Mesendoderm (in vitro differentiated cells): ENCODE measurements at regions not wholly inside any gene's neighbourhood (a gene's known extent, or its start where the extent isn't known, plus 50 kb on each side); places are given as distances from the start of the nearest gene placed in this dataset.

Experiments
- DNase-seq: peaks from one replicate; pipeline ENCODE4 v3.0.0; 2013
- H2AK5ac ChIP-seq: 2 replicates; pipeline ENCODE4 v1.6.1; 2013; ENCODE audit warnings: low read length, inconsistent platforms
- H2BK120ac ChIP-seq: 2 replicates; pipeline ENCODE4 v1.6.1; 2013; ENCODE audit warnings: low read depth, mild to moderate bottlenecking, low read length, moderate library complexity, mixed read lengths
- H2BK15ac ChIP-seq: replicated peaks from 2 replicates; pipeline ENCODE4 v1.6.1; 2013; ENCODE audit warnings: low read depth, mild to moderate bottlenecking, moderate library complexity
- H2BK5ac ChIP-seq: 2 replicates; pipeline ENCODE4 v1.6.1; 2013; ENCODE audit warnings: low read length, inconsistent platforms
- H3K18ac ChIP-seq: 2 replicates; pipeline ENCODE4 v1.6.1; 2013; ENCODE audit warnings: mild to moderate bottlenecking, low read length, mixed read lengths
- H3K23ac ChIP-seq: one replicate; pipeline ENCODE4 v1.6.1; 2013; ENCODE audit warnings: low read length
- H3K27ac ChIP-seq: 2 replicates; pipeline ENCODE4 v1.5.1; 2013; ENCODE audit warnings: low read depth, mild to moderate bottlenecking, inconsistent platforms, low read length, moderate library complexity
- H3K27me3 ChIP-seq: 2 replicates; pipeline ENCODE4 v1.6.1; 2013; ENCODE audit warnings: low read length, control low read depth, mild to moderate bottlenecking, inconsistent platforms; ENCODE audit not compliant: insufficient read depth, poor library complexity
- H3K36me3 ChIP-seq: 2 replicates; pipeline ENCODE4 v1.6.1; 2013; ENCODE audit warnings: low read length, inconsistent platforms; ENCODE audit not compliant: control insufficient read depth, insufficient read depth
- H3K4ac ChIP-seq: one replicate; pipeline ENCODE4 v1.6.1; 2013; ENCODE audit warnings: low read depth, mild to moderate bottlenecking, low read length, moderate library complexity
- H3K4me1 ChIP-seq: 2 replicates; pipeline ENCODE4 v1.6.1; 2013; ENCODE audit warnings: low read depth, low read length, inconsistent platforms; ENCODE audit not compliant: control insufficient read depth
- H3K4me2 ChIP-seq: 2 replicates; pipeline ENCODE4 v1.6.1; 2013; ENCODE audit warnings: low read length
- H3K4me3 ChIP-seq: 2 replicates; pipeline ENCODE4 v1.5.1; 2013; ENCODE audit warnings: mild to moderate bottlenecking, low read length
- H3K56ac ChIP-seq: one replicate; pipeline ENCODE4 v1.6.1; 2013; ENCODE audit warnings: low read length
- H3K79me1 ChIP-seq: 2 replicates; pipeline ENCODE4 v1.6.1; 2013; ENCODE audit warnings: low read length, inconsistent platforms
- H3K79me2 ChIP-seq: 2 replicates; pipeline ENCODE4 v1.6.1; 2013; ENCODE audit warnings: mild to moderate bottlenecking, low read length; ENCODE audit not compliant: control insufficient read depth, insufficient read depth
- H3K9ac ChIP-seq: 2 replicates; pipeline ENCODE4 v1.6.1; 2013; ENCODE audit warnings: low read length, inconsistent platforms
- H4K5ac ChIP-seq: one replicate; pipeline ENCODE4 v1.6.1; 2013; ENCODE audit warnings: low read length
- H4K8ac ChIP-seq: one replicate; pipeline ENCODE4 v1.6.1; 2013; ENCODE audit warnings: low read depth, mild to moderate bottlenecking, control low read depth, low read length, moderate library complexity
- WGBS: extraction: QIAGEN DNeasy Blood & Tissue Kit; methylation state at CpG from one replicate; pipeline ENCODE4 v1.1.7; 2013; ENCODE audit warnings: low lambda C conversion rate, missing lambda C conversion rate; ENCODE audit not compliant: insufficient coverage; ENCODE audit errors: extremely low coverage; 5-methylcytosine and 5-hydroxymethylcytosine counted together

GRCh38 chr16:60295451-60295850, 1561.3 kb upstream of the GOT2 start:
- Histone ChIP-seq H3K79me2 (no peaks in the 10 kb centered on the region), H3K4me3 (no peak overlapping the region), H4K8ac (no peak overlapping the region), H2BK120ac (no peak overlapping the region), H3K18ac (no peak overlapping the region), H3K56ac (no peak overlapping the region), H3K9ac (no peak overlapping the region), H3K79me1 (no peaks in the 10 kb centered on the region), H3K23ac (no peak overlapping the region), H3K4me1 (no peaks in the 10 kb centered on the region), H2AK5ac (no peak overlapping the region), H3K27me3 (no peaks in the 10 kb centered on the region), H3K4me2 (no peak overlapping the region), H2BK15ac (no peak overlapping the region), H2BK5ac (no peak overlapping the region), H3K27ac (no peak overlapping the region), H3K4ac (no peak overlapping the region), H3K36me3 (no peaks in the 10 kb centered on the region), H4K5ac (no peak overlapping the region)
- no peak for DNase-seq
- no CpG with 5 or more reads among the region's 3 CpGs for WGBS

GRCh38 chr16:60285794-60286193, 1551.7 kb upstream of the GOT2 start:
- H3K23ac ChIP-seq, result no peak overlapping the region
- H2BK5ac ChIP-seq, result no peak overlapping the region
- H4K8ac ChIP-seq, result no peak overlapping the region
- peaks cover 2% of the 10 kb centered on the region for H3K4me1 ChIP-seq
- no peak overlapping the region for H3K4me3 ChIP-seq
- H3K36me3 ChIP-seq, result no peaks in the 10 kb centered on the region
- H2BK15ac ChIP-seq, result no peak overlapping the region
- no CpG with 5 or more reads among the region's 1 CpG for WGBS
- no peak overlapping the region for H3K27ac ChIP-seq
- H4K5ac ChIP-seq, result no peak overlapping the region
- no peak overlapping the region for H3K4ac ChIP-seq
- no peak overlapping the region for H2AK5ac ChIP-seq
- no peak overlapping the region for H2BK120ac ChIP-seq
- H3K79me2 ChIP-seq, result no peaks in the 10 kb centered on the region
- no peak overlapping the region for H3K4me2 ChIP-seq
- no peaks in the 10 kb centered on the region for H3K79me1 ChIP-seq
- no peak overlapping the region for H3K9ac ChIP-seq
- no peak overlapping the region for H3K18ac ChIP-seq
- no peak overlapping the region for H3K56ac ChIP-seq
- DNase-seq, result no peak
- no peaks in the 10 kb centered on the region for H3K27me3 ChIP-seq

GRCh38 chr16:60279061-60279665, 1545.0 kb upstream of the GOT2 start:
- no CpG with 5 or more reads among the region's 11 CpGs for WGBS
- no peak overlapping the region for H2AK5ac ChIP-seq

GRCh38 chr16:60274431-60275019, 1540.4 kb upstream of the GOT2 start:
- WGBS, result no CpG with 5 or more reads among the region's 2 CpGs
- no peak overlapping the region for H4K5ac ChIP-seq
- H2BK15ac ChIP-seq, result no peak overlapping the region

More at GRCh38 chr16:60279061-60279665, 1545.0 kb upstream of the GOT2 start:
- peak overlapping the region; percentile 66 for H2BK5ac ChIP-seq
- H4K5ac ChIP-seq, result no peak overlapping the region
- no peak overlapping the region for H3K4ac ChIP-seq
- peak overlapping the region; percentile 61 for H2BK120ac ChIP-seq
- no peak overlapping the region for H3K23ac ChIP-seq
- H3K56ac ChIP-seq, result no peak overlapping the region
- H3K4me2 ChIP-seq, result no peak overlapping the region
- peak; percentile 46 for DNase-seq
- no peaks in the 10 kb centered on the region for H3K79me1 ChIP-seq
- peak overlapping the region; percentile 22 for H3K27ac ChIP-seq
- H3K4me1 ChIP-seq, result peaks cover 2% of the 10 kb centered on the region
- H3K9ac ChIP-seq, result no peak overlapping the region
- peak overlapping the region; percentile 97 for H3K18ac ChIP-seq
- H2BK15ac ChIP-seq, result no peak overlapping the region
- H3K36me3 ChIP-seq, result no peaks in the 10 kb centered on the region
- H3K27me3 ChIP-seq, result no peaks in the 10 kb centered on the region
- no peak overlapping the region for H4K8ac ChIP-seq
- H3K4me3 ChIP-seq, result no peak overlapping the region
- H3K79me2 ChIP-seq, result no peaks in the 10 kb centered on the region

GRCh38 chr16:60271781-60272180, 1537.7 kb upstream of the GOT2 start:
- H3K56ac ChIP-seq, result no peak overlapping the region
- H3K79me2 ChIP-seq, result no peaks in the 10 kb centered on the region

More at GRCh38 chr16:60274431-60275019, 1540.4 kb upstream of the GOT2 start:
- H3K79me2 ChIP-seq, result no peaks in the 10 kb centered on the region
- no peak overlapping the region for H2BK5ac ChIP-seq
- no peaks in the 10 kb centered on the region for H3K36me3 ChIP-seq
- no peak overlapping the region for H3K4me3 ChIP-seq
- H2AK5ac ChIP-seq, result no peak overlapping the region
- H3K4me2 ChIP-seq, result no peak overlapping the region
- no peak overlapping the region for H4K8ac ChIP-seq
- no peak overlapping the region for H3K4ac ChIP-seq
- H3K18ac ChIP-seq, result no peak overlapping the region
- H3K27me3 ChIP-seq, result no peaks in the 10 kb centered on the region
- no peak overlapping the region for H2BK120ac ChIP-seq
- no peaks in the 10 kb centered on the region for H3K4me1 ChIP-seq
- H3K79me1 ChIP-seq, result no peaks in the 10 kb centered on the region
- no peak overlapping the region for H3K27ac ChIP-seq
- H3K23ac ChIP-seq, result no peak overlapping the region
- DNase-seq, result no peak
- H3K9ac ChIP-seq, result no peak overlapping the region
- H3K56ac ChIP-seq, result no peak overlapping the region

More at GRCh38 chr16:60271781-60272180, 1537.7 kb upstream of the GOT2 start:
- no peak overlapping the region for H3K27ac ChIP-seq
- H3K9ac ChIP-seq, result no peak overlapping the region
- no peak overlapping the region for H3K4me3 ChIP-seq
- no peaks in the 10 kb centered on the region for H3K79me1 ChIP-seq
- H2BK120ac ChIP-seq, result no peak overlapping the region
- no peak overlapping the region for H3K18ac ChIP-seq
- no peaks in the 10 kb centered on the region for H3K36me3 ChIP-seq
- no peaks in the 10 kb centered on the region for H3K27me3 ChIP-seq
- H3K4me2 ChIP-seq, result no peak overlapping the region
- DNase-seq, result no peak
- no peak overlapping the region for H2BK15ac ChIP-seq
- no peak overlapping the region for H4K5ac ChIP-seq
- no peak overlapping the region for H2AK5ac ChIP-seq
- H3K23ac ChIP-seq, result no peak overlapping the region
- H4K8ac ChIP-seq, result no peak overlapping the region
- H2BK5ac ChIP-seq, result no peak overlapping the region
- H3K4ac ChIP-seq, result no peak overlapping the region
- no peaks in the 10 kb centered on the region for H3K4me1 ChIP-seq
